GM10266 (cell line): ENCODE measurements at regions not wholly inside any gene's neighbourhood (a gene's known extent, or its start where the extent isn't known, plus 50 kb on each side); places are given as distances from the start of the nearest gene placed in this dataset.

Source experiments
- DNase-seq: peaks from one replicate; pipeline ENCODE4 v3.0.0; 2012; ENCODE audit errors: extremely low spot score
- CTCF ChIP-seq: IDR thresholded peaks from 2 replicates; pipeline ENCODE4 v1.5.1; 2012; ENCODE audit warnings: mild to moderate bottlenecking, low read depth; ENCODE audit not compliant: control insufficient read depth, insufficient read depth; ENCODE audit errors: missing control alignments

- DNase-seq: no peak
- TF ChIP-seq CTCF: no peak
Measured at GRCh38 chr3:118497274-118497673, 537.4 kb downstream of the IGSF11 start.

GRCh38 chr3:118501152-118501551 is 533.5 kb downstream of the IGSF11 start:
- no peak for DNase-seq

GRCh38 chr3:118504906-118505305 is 529.7 kb downstream of the IGSF11 start:
- TF ChIP-seq CTCF: no peak

More at GRCh38 chr3:118501152-118501551, 533.5 kb downstream of the IGSF11 start:
- no peak for TF ChIP-seq CTCF

GRCh38 chr3:118505784-118506183 is 528.9 kb downstream of the IGSF11 start:
- DNase-seq: no peak
- TF ChIP-seq CTCF: no peak

More at GRCh38 chr3:118504906-118505305, 529.7 kb downstream of the IGSF11 start:
- no peak for DNase-seq

- no peak for TF ChIP-seq CTCF
- no peak for DNase-seq
Measured at GRCh38 chr3:118511402-118511801, 523.2 kb downstream of the IGSF11 start.

GRCh38 chr3:118512301-118512700 is 522.3 kb downstream of the IGSF11 start:
- no peak for DNase-seq
- TF ChIP-seq CTCF: no peak

- no peak for DNase-seq
- no peak for TF ChIP-seq CTCF
Measured at GRCh38 chr3:118525077-118525476, 509.6 kb downstream of the IGSF11 start.
